ENCODE measurements at regions not wholly inside any gene's neighbourhood (a gene's known extent, or its start where the extent isn't known, plus 50 kb on each side); places are given as distances from the start of the nearest gene placed in this dataset.

- DNase-seq (ENCODE audit: low spot score): no peak
- Mint-ChIP-seq H3K27ac (no peak overlapping the region), H3K36me3 (peaks cover 1% of the 10 kb centered on the region), H3K4me3 (no peak overlapping the region), H3K27me3 (ENCODE audit: insufficient read depth, low read depth) (peaks cover 3% of the 10 kb centered on the region), H3K9me3 (no peaks in the 10 kb centered on the region), H3K4me1 (peaks cover 44% of the 10 kb centered on the region)
- H3K27me3 ChIP-seq: no peaks in the 10 kb centered on the region
- peaks cover 37% of the 10 kb centered on the region for H3K4me1 ChIP-seq
- H4K20me1 ChIP-seq (ENCODE audit: low read depth): no peaks in the 10 kb centered on the region
- no peaks in the 10 kb centered on the region for H3K9me3 ChIP-seq (ENCODE audit: low read depth)
- H3K79me2 ChIP-seq (ENCODE audit: low read depth): no peaks in the 10 kb centered on the region
- peaks cover 19% of the 10 kb centered on the region for H3F3A ChIP-seq (ENCODE audit: low read depth)
- no peak overlapping the region for H3K27ac ChIP-seq
- no peak overlapping the region for H3K9ac ChIP-seq
- no peak overlapping the region for H2AFZ ChIP-seq (replicated peaks)
- no peak overlapping the region for H3K4me2 ChIP-seq
- H3K4me3 ChIP-seq: no peak overlapping the region
- TF ChIP-seq, protein P1, sequence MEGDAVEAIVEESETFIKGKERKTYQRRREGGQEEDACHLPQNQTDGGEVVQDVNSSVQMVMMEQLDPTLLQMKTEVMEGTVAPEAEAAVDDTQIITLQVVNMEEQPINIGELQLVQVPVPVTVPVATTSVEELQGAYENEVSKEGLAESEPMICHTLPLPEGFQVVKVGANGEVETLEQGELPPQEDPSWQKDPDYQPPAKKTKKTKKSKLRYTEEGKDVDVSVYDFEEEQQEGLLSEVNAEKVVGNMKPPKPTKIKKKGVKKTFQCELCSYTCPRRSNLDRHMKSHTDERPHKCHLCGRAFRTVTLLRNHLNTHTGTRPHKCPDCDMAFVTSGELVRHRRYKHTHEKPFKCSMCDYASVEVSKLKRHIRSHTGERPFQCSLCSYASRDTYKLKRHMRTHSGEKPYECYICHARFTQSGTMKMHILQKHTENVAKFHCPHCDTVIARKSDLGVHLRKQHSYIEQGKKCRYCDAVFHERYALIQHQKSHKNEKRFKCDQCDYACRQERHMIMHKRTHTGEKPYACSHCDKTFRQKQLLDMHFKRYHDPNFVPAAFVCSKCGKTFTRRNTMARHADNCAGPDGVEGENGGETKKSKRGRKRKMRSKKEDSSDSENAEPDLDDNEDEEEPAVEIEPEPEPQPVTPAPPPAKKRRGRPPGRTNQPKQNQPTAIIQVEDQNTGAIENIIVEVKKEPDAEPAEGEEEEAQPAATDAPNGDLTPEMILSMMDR (IDR thresholded peaks at IDR 0.05): no peak
- TF ChIP-seq EZH2phosphoT487 (IDR thresholded peaks at IDR 0.05): no peak
- TF ChIP-seq EZH2 (IDR thresholded peaks at IDR 0.05): no peak
- H3K36me3 ChIP-seq: no peaks in the 10 kb centered on the region
Measured at GRCh38 chr13:40187324-40187795, 479.1 kb downstream of the FOXO1 start.

DNA sequence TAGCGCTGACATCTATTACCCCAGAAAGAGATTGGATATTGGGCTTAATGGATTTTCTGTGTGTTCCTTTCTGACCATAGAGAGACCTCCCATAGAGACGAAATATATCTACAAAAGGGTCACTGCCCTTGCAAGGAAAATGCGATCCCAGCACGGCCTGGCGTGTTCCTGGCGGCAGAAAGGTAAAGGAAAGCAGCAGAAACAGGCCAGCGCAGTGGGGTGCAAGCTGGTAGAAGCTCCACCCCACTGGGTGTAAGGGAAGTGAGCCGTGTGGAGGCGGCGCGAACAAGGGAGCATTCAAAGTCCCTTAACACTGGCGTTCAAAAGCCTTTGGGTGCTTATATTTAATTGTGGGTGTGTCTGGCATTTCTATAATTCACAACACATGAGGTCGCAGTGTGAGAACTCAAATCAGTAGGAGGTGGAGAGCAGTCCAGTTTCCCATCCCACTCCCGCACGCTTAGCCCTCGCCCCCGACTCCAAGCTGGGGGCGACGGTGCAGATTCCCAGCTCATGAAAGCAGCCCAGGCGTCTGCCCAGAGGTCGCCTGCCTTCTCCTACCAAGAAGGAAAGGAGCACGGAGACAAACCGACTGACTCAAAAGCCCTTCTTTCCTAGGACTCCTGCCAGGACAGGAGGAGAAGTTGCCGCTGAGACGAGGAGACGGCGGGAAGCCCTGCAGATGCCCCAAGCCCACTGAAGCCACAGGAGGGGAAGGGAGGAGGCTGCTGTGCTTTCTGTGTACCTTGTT, 478.4 kb downstream of the FOXO1 start:
- no peaks in the 10 kb centered on the region for H4K20me1 ChIP-seq (ENCODE audit: low read depth)
- H3K36me3 Mint-ChIP-seq: peaks cover 1% of the 10 kb centered on the region
- H3K4me1 ChIP-seq: peaks cover 37% of the 10 kb centered on the region
- no peaks in the 10 kb centered on the region for H3K79me2 ChIP-seq (ENCODE audit: low read depth)
- peaks cover 46% of the 10 kb centered on the region for H3K4me1 Mint-ChIP-seq
- peaks cover 3% of the 10 kb centered on the region for H3K27me3 Mint-ChIP-seq (ENCODE audit: insufficient read depth, low read depth)
- H3K4me2 ChIP-seq: no peak overlapping the region
- H3K4me3 ChIP-seq: no peak overlapping the region
- H3K27ac Mint-ChIP-seq: peak overlapping the region; percentile 91
- H3F3A ChIP-seq (ENCODE audit: low read depth): peaks cover 19% of the 10 kb centered on the region
- H2AFZ ChIP-seq (replicated peaks): peak overlapping the region; percentile 87
- H3K9ac ChIP-seq: no peak overlapping the region
- H3K27me3 ChIP-seq: no peaks in the 10 kb centered on the region
- no peak overlapping the region for H3K27ac ChIP-seq
- TF ChIP-seq, protein P1 (IDR thresholded peaks at IDR 0.05): no peak
- no peak for TF ChIP-seq EZH2 (IDR thresholded peaks at IDR 0.05)
- no peak for TF ChIP-seq EZH2phosphoT487 (IDR thresholded peaks at IDR 0.05)
- no peaks in the 10 kb centered on the region for H3K9me3 Mint-ChIP-seq
- no peaks in the 10 kb centered on the region for H3K36me3 ChIP-seq
- no peak for DNase-seq (ENCODE audit: low spot score)
- H3K4me3 Mint-ChIP-seq: no peak overlapping the region
- H3K9me3 ChIP-seq (ENCODE audit: low read depth): no peaks in the 10 kb centered on the region

- DNase-seq (ENCODE audit: low spot score): no peak
- no peaks in the 10 kb centered on the region for H3K79me2 ChIP-seq (ENCODE audit: low read depth)
- H3K4me2 ChIP-seq: peak overlapping the region; percentile 50
- peaks cover 19% of the 10 kb centered on the region for H3F3A ChIP-seq (ENCODE audit: low read depth)
- H3K27me3 ChIP-seq: no peaks in the 10 kb centered on the region
- H3K9ac ChIP-seq: no peak overlapping the region
- H2AFZ ChIP-seq (replicated peaks): peak overlapping the region; percentile 23
- H4K20me1 ChIP-seq (ENCODE audit: low read depth): no peaks in the 10 kb centered on the region
- H3K36me3 Mint-ChIP-seq: peaks cover 1% of the 10 kb centered on the region
- no peaks in the 10 kb centered on the region for H3K9me3 ChIP-seq (ENCODE audit: low read depth)
- H3K36me3 ChIP-seq: no peaks in the 10 kb centered on the region
- no peak overlapping the region for H3K27ac Mint-ChIP-seq
- H3K9me3 Mint-ChIP-seq: no peaks in the 10 kb centered on the region
- no peak overlapping the region for H3K27ac ChIP-seq
- TF ChIP-seq EZH2 (IDR thresholded peaks at IDR 0.05): no peak
- no peak for TF ChIP-seq EZH2phosphoT487 (IDR thresholded peaks at IDR 0.05)
- TF ChIP-seq, protein P1 (IDR thresholded peaks at IDR 0.05): no peak
- peaks cover 37% of the 10 kb centered on the region for H3K4me1 ChIP-seq
- H3K4me3 ChIP-seq: no peak overlapping the region
- H3K27me3 Mint-ChIP-seq (ENCODE audit: insufficient read depth, low read depth): peaks cover 6% of the 10 kb centered on the region
- peaks cover 50% of the 10 kb centered on the region for H3K4me1 Mint-ChIP-seq
- H3K4me3 Mint-ChIP-seq: no peak overlapping the region
Measured at GRCh38 chr13:40189426-40189825, 477.0 kb downstream of the FOXO1 start.
